H9 (cell line): ENCODE measurements at regions not wholly inside any gene's neighbourhood (a gene's known extent, or its start where the extent isn't known, plus 50 kb on each side); places are given as distances from the start of the nearest gene placed in this dataset.

Source experiments
- DNase-seq: peaks from one replicate; pipeline ENCODE4 v3.0.0-alpha.2; 2017
- H2AFZ ChIP-seq: one replicate; pipeline ENCODE4 v1.6.1; 2013; ENCODE audit warnings: mild to moderate bottlenecking, low read length, control low read depth, moderate library complexity
- H2AK5ac ChIP-seq: 2 replicates; pipeline ENCODE4 v1.6.1; 2013; ENCODE audit warnings: low read length, control low read depth, mixed read lengths; ENCODE audit not compliant: insufficient read length
- H2BK120ac ChIP-seq: one replicate; pipeline ENCODE4 v1.6.1; 2013; ENCODE audit warnings: low read depth, mild to moderate bottlenecking, low read length, control low read depth, inconsistent platforms; ENCODE audit not compliant: poor library complexity, severe bottlenecking
- H2BK12ac ChIP-seq: 2 replicates; pipeline ENCODE4 v1.6.1; 2013; ENCODE audit warnings: low read length, control low read depth, mixed read lengths, low read depth; ENCODE audit not compliant: insufficient read length
- H2BK15ac ChIP-seq: 2 replicates; pipeline ENCODE4 v1.6.1; 2013; ENCODE audit warnings: low read depth, low read length, control low read depth
- H2BK20ac ChIP-seq: one replicate; pipeline ENCODE4 v1.6.1; 2013; ENCODE audit warnings: low read depth, mild to moderate bottlenecking, low read length, control low read depth, inconsistent platforms; ENCODE audit not compliant: poor library complexity, severe bottlenecking
- H2BK5ac ChIP-seq: 2 replicates; pipeline ENCODE4 v1.6.1; 2013; ENCODE audit warnings: low read length, control low read depth, mixed read lengths; ENCODE audit not compliant: insufficient read length
- H3K14ac ChIP-seq: 2 replicates; pipeline ENCODE4 v1.6.1; 2013; ENCODE audit warnings: low read length, control low read depth; ENCODE audit not compliant: insufficient read depth
- H3K18ac ChIP-seq: 2 replicates; pipeline ENCODE4 v1.6.1; 2013; ENCODE audit warnings: low read depth, mild to moderate bottlenecking, mixed read lengths, low read length, control low read depth; ENCODE audit not compliant: insufficient read length
- H3K23ac ChIP-seq: 2 replicates; pipeline ENCODE4 v1.6.1; 2013; ENCODE audit warnings: low read length, control low read depth, mixed read lengths, low read depth; ENCODE audit not compliant: insufficient read length
- H3K23me2 ChIP-seq: 2 replicates; pipeline ENCODE4 v1.6.1; 2013; ENCODE audit warnings: low read depth, mild to moderate bottlenecking, mixed read lengths, low read length, control low read depth; ENCODE audit not compliant: insufficient read length, poor library complexity, severe bottlenecking
- H3K27ac ChIP-seq: 2 replicates; pipeline ENCODE4 v1.5.1; 2013; ENCODE audit warnings: low read length, control low read depth, mixed read lengths, low read depth; ENCODE audit not compliant: insufficient read length
- H3K27me3 ChIP-seq: 2 replicates; pipeline ENCODE4 v1.6.1; 2013; ENCODE audit warnings: low read length, control low read depth, inconsistent platforms; ENCODE audit not compliant: insufficient read depth
- H3K4ac ChIP-seq: 2 replicates; pipeline ENCODE4 v1.6.1; 2013; ENCODE audit warnings: low read depth, mild to moderate bottlenecking, control low read depth, inconsistent platforms, low read length, moderate library complexity
- H3K4me1 ChIP-seq: 2 replicates; pipeline ENCODE4 v1.6.1; 2013; ENCODE audit warnings: low read length, control low read depth, inconsistent platforms; ENCODE audit not compliant: insufficient read depth
- H3K4me2 ChIP-seq: 2 replicates; pipeline ENCODE4 v1.6.1; 2013; ENCODE audit warnings: low read length, control low read depth, mixed read lengths; ENCODE audit not compliant: insufficient read length, insufficient read depth
- H3K56ac ChIP-seq: 2 replicates; pipeline ENCODE4 v1.6.1; 2013; ENCODE audit warnings: low read depth, mild to moderate bottlenecking, mixed read lengths, low read length, control low read depth; ENCODE audit not compliant: insufficient read length
- H3K79me1 ChIP-seq: 2 replicates; pipeline ENCODE4 v1.6.1; 2013; ENCODE audit warnings: low read depth, mild to moderate bottlenecking, moderate library complexity, low read length, control low read depth, inconsistent platforms; ENCODE audit not compliant: insufficient read depth, poor library complexity, severe bottlenecking
- H3K79me2 ChIP-seq: 2 replicates; pipeline ENCODE4 v1.6.1; 2013; ENCODE audit warnings: low read length, control low read depth, inconsistent platforms; ENCODE audit not compliant: insufficient read depth
- H3K9ac ChIP-seq: 2 replicates; pipeline ENCODE4 v1.6.1; 2013; ENCODE audit warnings: low read length, control low read depth, mixed read lengths; ENCODE audit not compliant: insufficient read length; ENCODE audit errors: extremely low read depth
- H3K9me3 ChIP-seq: one replicate; pipeline ENCODE4 v1.6.1; 2013; ENCODE audit warnings: low read depth, low read length, inconsistent platforms; ENCODE audit not compliant: control insufficient read depth
- H3T11ph ChIP-seq: one replicate; pipeline ENCODE4 v1.6.1; 2013; ENCODE audit warnings: mild to moderate bottlenecking, low read length, control low read depth, inconsistent platforms
- H4K20me1 ChIP-seq: one replicate; pipeline ENCODE4 v1.6.1; 2013; ENCODE audit not compliant: control insufficient read depth, insufficient read length, insufficient read depth
- H4K5ac ChIP-seq: 2 replicates; pipeline ENCODE4 v1.6.1; 2013; ENCODE audit warnings: low read depth, mild to moderate bottlenecking, mixed read lengths, low read length, control low read depth; ENCODE audit not compliant: insufficient read length
- H4K8ac ChIP-seq: replicated peaks from 2 replicates; pipeline ENCODE4 v1.6.1; 2013; ENCODE audit warnings: low read length, control low read depth, mixed read lengths, low read depth; ENCODE audit not compliant: insufficient read length
- H4K91ac ChIP-seq: 2 replicates; pipeline ENCODE4 v1.6.1; 2013; ENCODE audit warnings: low read depth, mild to moderate bottlenecking, moderate library complexity, mixed read lengths, low read length, control low read depth; ENCODE audit not compliant: insufficient read length
- H3K27ac Mint-ChIP-seq, 3 experiments: 2 replicates in 2 of 3; 3 replicates in 1 of 3; pipeline ENCODE4 v1.8.0; 2020 to 2021; ENCODE audit warnings: mixed read lengths in 3 of 3, mild to moderate bottlenecking in 1 of 3, moderate library complexity in 1 of 3
- H3K27me3 Mint-ChIP-seq: 2 replicates; pipeline ENCODE4 v1.8.0; 2021; ENCODE audit warnings: low read depth, mild to moderate bottlenecking, moderate library complexity, mixed read lengths
- H3K36me3 Mint-ChIP-seq, 3 experiments: 2 replicates in 2 of 3; 3 replicates in 1 of 3; pipeline ENCODE4 v1.8.0; 2020 to 2021; ENCODE audit warnings: low read depth in 3 of 3, mixed read lengths in 3 of 3; ENCODE audit not compliant: insufficient read depth in 1 of 3
- H3K4me1 Mint-ChIP-seq, 2 experiments: 2 replicates each; pipeline ENCODE4 v1.8.0; 2020; ENCODE audit warnings: mixed read lengths in 2 of 2
- H3K4me3 Mint-ChIP-seq, 2 experiments: 2 replicates in 1 of 2; 3 replicates in 1 of 2; pipeline ENCODE4 v1.8.0; 2020 to 2021; ENCODE audit warnings: mild to moderate bottlenecking in 2 of 2, mixed read lengths in 2 of 2, moderate library complexity in 1 of 2
- H3K9me3 Mint-ChIP-seq, 2 experiments: 2 replicates in 1 of 2; 3 replicates in 1 of 2; pipeline ENCODE4 v1.8.0; 2020; ENCODE audit warnings: mild to moderate bottlenecking in 2 of 2, mixed read lengths in 2 of 2, moderate library complexity in 1 of 2
- CTCF ChIP-seq: fragments of 200-600 bp; sonication (generic); conservative IDR thresholded peaks from 3 replicates; pipeline ENCODE4 v1.8.0; 2021; ENCODE audit warnings: antibody characterized with exemption, mild to moderate bottlenecking
- WGBS: extraction: QIAGEN DNeasy Blood & Tissue Kit; methylation state at CpG from one replicate; pipeline ENCODE4 v1.1.7; 2013; ENCODE audit warnings: missing lambda C conversion rate, low lambda C conversion rate, mixed read lengths; ENCODE audit not compliant: insufficient read length; ENCODE audit errors: extremely low coverage; 5-methylcytosine and 5-hydroxymethylcytosine counted together

DNA sequence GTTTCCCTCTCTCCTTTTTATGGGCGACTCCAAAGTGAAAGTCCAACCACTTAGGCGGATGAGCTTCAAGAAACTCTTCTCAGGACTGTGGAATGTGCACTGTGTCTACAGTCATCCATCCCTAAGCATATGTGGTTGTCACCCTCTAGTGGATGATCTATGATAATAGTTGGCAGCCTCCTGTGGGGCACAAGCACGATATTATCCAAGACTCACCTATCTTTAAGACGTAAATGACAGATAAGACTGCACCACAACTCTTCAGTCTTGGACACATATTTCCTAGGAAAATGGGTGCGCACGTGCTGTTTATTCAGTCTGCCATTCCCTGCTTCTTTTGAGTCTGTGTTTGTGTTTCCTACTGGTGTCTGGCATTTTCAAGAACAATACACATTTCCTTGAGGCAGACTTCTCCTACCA, 145.5 kb upstream of the CTAGE1 start:
- H3K4ac ChIP-seq: no peak overlapping the region
- H3K9ac ChIP-seq: no peak overlapping the region
- Mint-ChIP-seq H3K27ac (no peak overlapping the region), H3K9me3 (no peaks in the 10 kb centered on the region), H3K4me3 (no peak overlapping the region), H3K4me1 (peaks cover 14 to 19% of the 10 kb centered on the region in 2 experiments), H3K27me3 (peaks cover 70% of the 10 kb centered on the region), H3K36me3 (no peaks in the 10 kb centered on the region)
- H2AK5ac ChIP-seq: no peak overlapping the region
- no peak overlapping the region for H2BK12ac ChIP-seq
- WGBS: no CpG with 5 or more reads among the region's 6 CpGs
- no peaks in the 10 kb centered on the region for H3K79me2 ChIP-seq
- peaks cover 7% of the 10 kb centered on the region for H3K23me2 ChIP-seq
- no peak overlapping the region for H4K5ac ChIP-seq
- no peak overlapping the region for H3K27ac ChIP-seq
- peaks cover 17% of the 10 kb centered on the region for H3K27me3 ChIP-seq
- no peak for DNase-seq
- H3K14ac ChIP-seq: no peak overlapping the region
- H3K56ac ChIP-seq: no peak overlapping the region
- no peak overlapping the region for H2BK120ac ChIP-seq
- peak; percentile 72 for TF ChIP-seq CTCF
- H3K4me2 ChIP-seq: no peak overlapping the region
- H3K9me3 ChIP-seq: no peaks in the 10 kb centered on the region
- H3T11ph ChIP-seq: no peak overlapping the region
- H2AFZ ChIP-seq: no peak overlapping the region
- no peaks in the 10 kb centered on the region for H3K79me1 ChIP-seq
- H4K20me1 ChIP-seq: no peaks in the 10 kb centered on the region
- H3K4me1 ChIP-seq: no peaks in the 10 kb centered on the region
- H3K18ac ChIP-seq: no peak overlapping the region
- H3K23ac ChIP-seq: no peak overlapping the region
- no peak overlapping the region for H2BK5ac ChIP-seq
- H4K91ac ChIP-seq: no peak overlapping the region
- no peak overlapping the region for H2BK15ac ChIP-seq
- H2BK20ac ChIP-seq: no peak overlapping the region
- no peak overlapping the region for H4K8ac ChIP-seq
